Tibial nerve (tissue), 4 donors: ENCODE measurements at regions not wholly inside any gene's neighbourhood (a gene's known extent, or its start where the extent isn't known, plus 50 kb on each side); places are given as distances from the start of the nearest gene placed in this dataset.

Source experiments
- CTCF ChIP-seq, 5 experiments: fragments of 200-600 bp in 3 of 5; fragments of 450-650 bp in 2 of 5; sonication (generic) in 3 of 5; IDR thresholded peaks; one replicate each; pipeline ENCODE4 v1.5.1; 2016 to 2019; ENCODE audit warnings: antibody characterized with exemption in 5 of 5, mild to moderate bottlenecking in 3 of 5, moderate library complexity in 2 of 5
- EP300 ChIP-seq, 2 donors: sonication (generic); formaldehyde crosslinking; IDR thresholded peaks; one replicate each; pipeline ENCODE4 v1.6.1; 2017; ENCODE audit warnings: antibody characterized with exemption in 2 of 2, mild to moderate bottlenecking in 1 of 2
- POLR2A ChIP-seq, 2 donors: fragments of 450-650 bp; IDR thresholded peaks; one replicate each; pipeline ENCODE4 v1.6.1; 2017; ENCODE audit warnings: antibody characterized with exemption in 2 of 2, mild to moderate bottlenecking in 2 of 2, moderate library complexity in 2 of 2

- no peak for TF ChIP-seq CTCF (IDR thresholded peaks at IDR 0.05)
- TF ChIP-seq POLR2A (IDR thresholded peaks at IDR 0.05) = no peak
- TF ChIP-seq EP300 (IDR thresholded peaks at IDR 0.05) = no peak
Measured at GRCh38 chr5:146967646-146968045, 89.1 kb upstream of the PPP2R2B start.
